HEK293T (cell line): ENCODE measurements at regions not wholly inside any gene's neighbourhood (a gene's known extent, or its start where the extent isn't known, plus 50 kb on each side); places are given as distances from the start of the nearest gene placed in this dataset.

Experiments used
- BHLHE40 ChIP-seq: fragments of 450-650 bp; IDR thresholded peaks from 2 replicates; pipeline ENCODE4 v1.6.1; 2016; ENCODE audit warnings: mild to moderate bottlenecking, moderate library complexity, borderline replicate concordance
- SP1 ChIP-seq: fragments of 450-650 bp; IDR thresholded peaks from 2 replicates; pipeline ENCODE4 v1.6.1; 2017

GRCh38 chr6:134810402-134810801 lies 139.5 kb downstream of the ALDH8A1 start:
- TF ChIP-seq BHLHE40 = no peak
- no peak for TF ChIP-seq SP1
